Thyroid gland (tissue), 4 donors: ENCODE measurements at regions not wholly inside any gene's neighbourhood (a gene's known extent, or its start where the extent isn't known, plus 50 kb on each side); places are given as distances from the start of the nearest gene placed in this dataset.

ENCODE experiments used
- POLR2A ChIP-seq, 2 donors: fragments of 450-650 bp; IDR thresholded peaks; one replicate each; pipeline ENCODE4 v1.6.1; 2017; ENCODE audit warnings: antibody characterized with exemption in 2 of 2, mild to moderate bottlenecking in 2 of 2, moderate library complexity in 1 of 2
- TF ChIP-seq, protein P1 (sequence below), 6 experiments: fragments of 200-600 bp in 3 of 6; fragments of 450-650 bp in 3 of 6; sonication (generic) in 3 of 6; IDR thresholded peaks; one replicate each; pipeline ENCODE4 v1.5.1; 2016 to 2019; ENCODE audit warnings: antibody characterized with exemption in 6 of 6, mild to moderate bottlenecking in 2 of 6, inconsistent platforms in 1 of 6, moderate library complexity in 1 of 6

DNA sequence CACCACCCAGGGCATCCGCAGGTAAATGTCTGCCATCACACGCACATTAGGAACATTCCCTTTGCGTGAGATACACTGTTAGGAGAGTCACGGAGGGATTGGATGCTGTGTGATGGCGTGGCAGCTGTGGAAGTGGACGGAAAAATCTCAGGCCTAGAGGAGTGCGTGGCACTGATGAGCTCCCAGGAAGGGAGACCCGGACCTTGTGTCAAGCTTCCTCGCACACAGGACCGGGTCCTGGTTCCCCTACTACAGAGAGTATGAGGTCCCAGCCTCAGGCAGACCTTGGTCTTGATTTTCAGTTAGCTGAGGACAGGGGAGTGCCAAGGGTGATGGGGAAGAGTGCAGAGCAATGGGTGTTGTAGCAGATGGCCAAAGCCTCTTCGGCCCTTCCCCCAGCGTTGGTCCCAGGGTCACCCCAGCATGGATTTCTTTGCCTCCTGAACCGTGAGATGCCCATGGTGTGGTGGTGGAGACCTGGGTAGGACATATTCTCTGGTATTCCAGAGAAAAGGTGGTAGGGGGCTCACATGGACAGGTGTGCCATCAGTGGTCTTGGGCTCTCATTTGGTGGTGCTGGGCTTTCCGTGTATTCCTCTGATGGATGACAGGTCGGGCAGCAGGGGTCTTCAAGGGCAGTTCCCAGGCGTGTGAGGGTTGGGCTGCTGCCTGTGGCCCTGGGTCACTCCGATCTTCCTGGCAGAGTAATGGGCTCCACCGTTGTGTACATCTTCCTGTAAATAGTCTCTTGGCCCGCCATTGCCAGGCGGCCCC, 105.1 kb downstream of the SNRPN start:
- no peak for TF ChIP-seq POLR2A (IDR thresholded peaks at IDR 0.05)
- TF ChIP-seq, protein P1, sequence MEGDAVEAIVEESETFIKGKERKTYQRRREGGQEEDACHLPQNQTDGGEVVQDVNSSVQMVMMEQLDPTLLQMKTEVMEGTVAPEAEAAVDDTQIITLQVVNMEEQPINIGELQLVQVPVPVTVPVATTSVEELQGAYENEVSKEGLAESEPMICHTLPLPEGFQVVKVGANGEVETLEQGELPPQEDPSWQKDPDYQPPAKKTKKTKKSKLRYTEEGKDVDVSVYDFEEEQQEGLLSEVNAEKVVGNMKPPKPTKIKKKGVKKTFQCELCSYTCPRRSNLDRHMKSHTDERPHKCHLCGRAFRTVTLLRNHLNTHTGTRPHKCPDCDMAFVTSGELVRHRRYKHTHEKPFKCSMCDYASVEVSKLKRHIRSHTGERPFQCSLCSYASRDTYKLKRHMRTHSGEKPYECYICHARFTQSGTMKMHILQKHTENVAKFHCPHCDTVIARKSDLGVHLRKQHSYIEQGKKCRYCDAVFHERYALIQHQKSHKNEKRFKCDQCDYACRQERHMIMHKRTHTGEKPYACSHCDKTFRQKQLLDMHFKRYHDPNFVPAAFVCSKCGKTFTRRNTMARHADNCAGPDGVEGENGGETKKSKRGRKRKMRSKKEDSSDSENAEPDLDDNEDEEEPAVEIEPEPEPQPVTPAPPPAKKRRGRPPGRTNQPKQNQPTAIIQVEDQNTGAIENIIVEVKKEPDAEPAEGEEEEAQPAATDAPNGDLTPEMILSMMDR (IDR thresholded peaks at IDR 0.05) = no peak
